ENCODE measurements at regions not wholly inside any gene's neighbourhood (a gene's known extent, or its start where the extent isn't known, plus 50 kb on each side); places are given as distances from the start of the nearest gene placed in this dataset.

GRCh38 chr21:16072737-16073136, 343.0 kb downstream of the USP25 start:
- Mint-ChIP-seq H3K4me3 (ENCODE audit: unreplicated experiment) (no peak overlapping the region), H3K27me3 (ENCODE audit: unreplicated experiment) (no peaks in the 10 kb centered on the region), H3K9me3 (ENCODE audit: unreplicated experiment) (no peaks in the 10 kb centered on the region), H3K4me1 (ENCODE audit: low read depth, unreplicated experiment) (peaks cover 2% of the 10 kb centered on the region), H3K36me3 (ENCODE audit: unreplicated experiment) (no peaks in the 10 kb centered on the region), H3K27ac (ENCODE audit: unreplicated experiment) (no peak overlapping the region)
- DNase-seq = no peak
- TF ChIP-seq CTCF (IDR thresholded peaks at IDR 0.05; ENCODE audit: partially characterized antibody, unreplicated experiment) = no peak

GRCh38 chr21:16073586-16073985, 343.8 kb downstream of the USP25 start:
- Mint-ChIP-seq H3K4me3 (ENCODE audit: unreplicated experiment) (no peak overlapping the region), H3K27ac (ENCODE audit: unreplicated experiment) (no peak overlapping the region), H3K9me3 (ENCODE audit: unreplicated experiment) (no peaks in the 10 kb centered on the region), H3K27me3 (ENCODE audit: unreplicated experiment) (no peaks in the 10 kb centered on the region), H3K4me1 (ENCODE audit: low read depth, unreplicated experiment) (peaks cover 2% of the 10 kb centered on the region), H3K36me3 (ENCODE audit: unreplicated experiment) (no peaks in the 10 kb centered on the region)
- no peak for DNase-seq
- no peak for TF ChIP-seq CTCF (IDR thresholded peaks at IDR 0.05; ENCODE audit: partially characterized antibody, unreplicated experiment)

GRCh38 chr21:16074950-16075489, 345.2 kb downstream of the USP25 start:
- Mint-ChIP-seq H3K9me3 (ENCODE audit: unreplicated experiment) (no peaks in the 10 kb centered on the region), H3K4me3 (ENCODE audit: unreplicated experiment) (no peak overlapping the region), H3K4me1 (ENCODE audit: low read depth, unreplicated experiment) (peaks cover 2% of the 10 kb centered on the region), H3K27ac (ENCODE audit: unreplicated experiment) (no peak overlapping the region), H3K27me3 (ENCODE audit: unreplicated experiment) (no peaks in the 10 kb centered on the region), H3K36me3 (ENCODE audit: unreplicated experiment) (no peaks in the 10 kb centered on the region)
- no peak for DNase-seq
- no peak for TF ChIP-seq CTCF (IDR thresholded peaks at IDR 0.05; ENCODE audit: partially characterized antibody, unreplicated experiment)

GRCh38 chr21:16075649-16076282, 346.0 kb downstream of the USP25 start:
- peaks cover 2% of the 10 kb centered on the region for H3K4me1 Mint-ChIP-seq (ENCODE audit: low read depth, unreplicated experiment)
- DNase-seq = no peak
- no peak overlapping the region for H3K4me3 Mint-ChIP-seq (ENCODE audit: unreplicated experiment)
- no peaks in the 10 kb centered on the region for H3K9me3 Mint-ChIP-seq (ENCODE audit: unreplicated experiment)
- H3K36me3 Mint-ChIP-seq (ENCODE audit: unreplicated experiment) = no peaks in the 10 kb centered on the region
- no peak overlapping the region for H3K27ac Mint-ChIP-seq (ENCODE audit: unreplicated experiment)
- H3K27me3 Mint-ChIP-seq (ENCODE audit: unreplicated experiment) = no peaks in the 10 kb centered on the region
- no peak for TF ChIP-seq CTCF (IDR thresholded peaks at IDR 0.05; ENCODE audit: partially characterized antibody, unreplicated experiment)

- no peaks in the 10 kb centered on the region for H3K36me3 Mint-ChIP-seq (ENCODE audit: unreplicated experiment)
- H3K9me3 Mint-ChIP-seq (ENCODE audit: unreplicated experiment) = no peaks in the 10 kb centered on the region
- TF ChIP-seq CTCF (IDR thresholded peaks at IDR 0.05; ENCODE audit: partially characterized antibody, unreplicated experiment) = no peak
- H3K4me1 Mint-ChIP-seq (ENCODE audit: low read depth, unreplicated experiment) = no peaks in the 10 kb centered on the region
- no peak overlapping the region for H3K27ac Mint-ChIP-seq (ENCODE audit: unreplicated experiment)
- no peak overlapping the region for H3K4me3 Mint-ChIP-seq (ENCODE audit: unreplicated experiment)
- no peak for DNase-seq
- H3K27me3 Mint-ChIP-seq (ENCODE audit: unreplicated experiment) = no peaks in the 10 kb centered on the region
These were observed 346.7 kb downstream of the USP25 start for GRCh38 chr21:16076465-16076864.

Data from glutamatergic neuron (in vitro differentiated cells).